ENCODE measurements at regions not wholly inside any gene's neighbourhood (a gene's known extent, or its start where the extent isn't known, plus 50 kb on each side); places are given as distances from the start of the nearest gene placed in this dataset.

DNA sequence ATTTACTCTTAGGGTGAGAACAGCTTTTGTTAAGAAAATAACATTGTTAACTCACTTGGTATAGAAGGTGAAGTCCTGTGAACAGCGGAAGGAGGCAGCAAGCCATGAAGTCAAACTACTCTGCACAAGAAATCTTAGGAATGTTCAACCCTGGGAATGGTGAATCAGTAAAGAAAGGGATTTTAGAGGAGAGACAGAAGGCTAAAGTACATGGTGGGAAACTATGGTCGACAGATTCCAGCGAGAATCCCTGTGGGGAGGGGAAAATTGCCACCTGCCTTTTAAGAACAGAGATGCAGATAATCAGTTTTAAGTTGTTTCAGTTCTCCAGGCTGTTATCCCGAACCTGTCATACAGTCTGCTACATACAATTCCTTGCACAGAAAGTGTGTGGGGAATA lies 63.2 kb upstream of the PTPRR start:
- TF ChIP-seq ERF (CRISPR knock-in tag; IDR thresholded peaks at IDR 0.05): no peak
- no peak for TF ChIP-seq NR1H2 (CRISPR knock-in tag; IDR thresholded peaks at IDR 0.05; ENCODE audit: borderline replicate concordance, low read depth)
- no peak for TF ChIP-seq HOXA7 (CRISPR knock-in tag; IDR thresholded peaks at IDR 0.05)
- no peak for TF ChIP-seq ZNF296 (CRISPR knock-in tag; conservative IDR thresholded peaks at IDR 0.05)
- TF ChIP-seq, protein P1, sequence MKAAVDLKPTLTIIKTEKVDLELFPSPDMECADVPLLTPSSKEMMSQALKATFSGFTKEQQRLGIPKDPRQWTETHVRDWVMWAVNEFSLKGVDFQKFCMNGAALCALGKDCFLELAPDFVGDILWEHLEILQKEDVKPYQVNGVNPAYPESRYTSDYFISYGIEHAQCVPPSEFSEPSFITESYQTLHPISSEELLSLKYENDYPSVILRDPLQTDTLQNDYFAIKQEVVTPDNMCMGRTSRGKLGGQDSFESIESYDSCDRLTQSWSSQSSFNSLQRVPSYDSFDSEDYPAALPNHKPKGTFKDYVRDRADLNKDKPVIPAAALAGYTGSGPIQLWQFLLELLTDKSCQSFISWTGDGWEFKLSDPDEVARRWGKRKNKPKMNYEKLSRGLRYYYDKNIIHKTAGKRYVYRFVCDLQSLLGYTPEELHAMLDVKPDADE (CRISPR knock-in tag; IDR thresholded peaks at IDR 0.05): no peak
- no peak for TF ChIP-seq JUNB (CRISPR knock-in tag; IDR thresholded peaks at IDR 0.05; ENCODE audit: borderline replicate concordance)
- no peak for TF ChIP-seq ONECUT2 (CRISPR knock-in tag; IDR thresholded peaks at IDR 0.05)
- TF ChIP-seq, protein P2, sequence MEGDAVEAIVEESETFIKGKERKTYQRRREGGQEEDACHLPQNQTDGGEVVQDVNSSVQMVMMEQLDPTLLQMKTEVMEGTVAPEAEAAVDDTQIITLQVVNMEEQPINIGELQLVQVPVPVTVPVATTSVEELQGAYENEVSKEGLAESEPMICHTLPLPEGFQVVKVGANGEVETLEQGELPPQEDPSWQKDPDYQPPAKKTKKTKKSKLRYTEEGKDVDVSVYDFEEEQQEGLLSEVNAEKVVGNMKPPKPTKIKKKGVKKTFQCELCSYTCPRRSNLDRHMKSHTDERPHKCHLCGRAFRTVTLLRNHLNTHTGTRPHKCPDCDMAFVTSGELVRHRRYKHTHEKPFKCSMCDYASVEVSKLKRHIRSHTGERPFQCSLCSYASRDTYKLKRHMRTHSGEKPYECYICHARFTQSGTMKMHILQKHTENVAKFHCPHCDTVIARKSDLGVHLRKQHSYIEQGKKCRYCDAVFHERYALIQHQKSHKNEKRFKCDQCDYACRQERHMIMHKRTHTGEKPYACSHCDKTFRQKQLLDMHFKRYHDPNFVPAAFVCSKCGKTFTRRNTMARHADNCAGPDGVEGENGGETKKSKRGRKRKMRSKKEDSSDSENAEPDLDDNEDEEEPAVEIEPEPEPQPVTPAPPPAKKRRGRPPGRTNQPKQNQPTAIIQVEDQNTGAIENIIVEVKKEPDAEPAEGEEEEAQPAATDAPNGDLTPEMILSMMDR (CRISPR knock-in tag; IDR thresholded peaks at IDR 0.05): no peak
- no peak for TF ChIP-seq PHF8 (CRISPR knock-in tag; IDR thresholded peaks at IDR 0.05)
- TF ChIP-seq CBFB (CRISPR knock-in tag; IDR thresholded peaks at IDR 0.05): no peak
- TF ChIP-seq POLR2AphosphoS5 (IDR thresholded peaks at IDR 0.05; ENCODE audit: low read depth, low read length): no peak
- no peak for TF ChIP-seq POLR2A (IDR thresholded peaks at IDR 0.05; ENCODE audit: insufficient read depth in 1 of 2, low read depth in 2 of 2, low read length in 2 of 2)
